GM12864 (cell line): ENCODE measurements at regions not wholly inside any gene's neighbourhood (a gene's known extent, or its start where the extent isn't known, plus 50 kb on each side); places are given as distances from the start of the nearest gene placed in this dataset.
"Not testable (repeated sequence)": the region's sequence is repeated elsewhere in the genome, so short reads cannot be mapped to it uniquely, and the experiment has no call there.

Experiments
- DNase-seq: peaks from one replicate; pipeline ENCODE4 v3.0.0-alpha.2; 2011; ENCODE audit warnings: low read depth
- H3K4me3 ChIP-seq: 2 replicates; pipeline ENCODE4 v1.5.1; 2011; ENCODE audit warnings: mild to moderate bottlenecking, low read depth, low read length, control low read depth
- TF ChIP-seq, protein P1 (sequence below): IDR thresholded peaks from 2 replicates; pipeline ENCODE4 v1.5.1; 2011; ENCODE audit warnings: low read depth, mild to moderate bottlenecking, moderate library complexity, low read length, control low read depth, inconsistent platforms; ENCODE audit errors: missing control alignments

GRCh38 chr12:19624491-19624890, 185.2 kb downstream of the AEBP2 start:
- no peak overlapping the region for H3K4me3 ChIP-seq
- DNase-seq, result no peak
- TF ChIP-seq, protein P1, sequence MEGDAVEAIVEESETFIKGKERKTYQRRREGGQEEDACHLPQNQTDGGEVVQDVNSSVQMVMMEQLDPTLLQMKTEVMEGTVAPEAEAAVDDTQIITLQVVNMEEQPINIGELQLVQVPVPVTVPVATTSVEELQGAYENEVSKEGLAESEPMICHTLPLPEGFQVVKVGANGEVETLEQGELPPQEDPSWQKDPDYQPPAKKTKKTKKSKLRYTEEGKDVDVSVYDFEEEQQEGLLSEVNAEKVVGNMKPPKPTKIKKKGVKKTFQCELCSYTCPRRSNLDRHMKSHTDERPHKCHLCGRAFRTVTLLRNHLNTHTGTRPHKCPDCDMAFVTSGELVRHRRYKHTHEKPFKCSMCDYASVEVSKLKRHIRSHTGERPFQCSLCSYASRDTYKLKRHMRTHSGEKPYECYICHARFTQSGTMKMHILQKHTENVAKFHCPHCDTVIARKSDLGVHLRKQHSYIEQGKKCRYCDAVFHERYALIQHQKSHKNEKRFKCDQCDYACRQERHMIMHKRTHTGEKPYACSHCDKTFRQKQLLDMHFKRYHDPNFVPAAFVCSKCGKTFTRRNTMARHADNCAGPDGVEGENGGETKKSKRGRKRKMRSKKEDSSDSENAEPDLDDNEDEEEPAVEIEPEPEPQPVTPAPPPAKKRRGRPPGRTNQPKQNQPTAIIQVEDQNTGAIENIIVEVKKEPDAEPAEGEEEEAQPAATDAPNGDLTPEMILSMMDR, result no peak

GRCh38 chr12:19625551-19625950, 186.3 kb downstream of the AEBP2 start:
- not testable (repeated sequence) for H3K4me3 ChIP-seq, DNase-seq

- no peak overlapping the region for H3K4me3 ChIP-seq
- TF ChIP-seq, protein P1, result no peak
- DNase-seq, result no peak
Measured at GRCh38 chr12:19627719-19628118, 188.4 kb downstream of the AEBP2 start.

DNA sequence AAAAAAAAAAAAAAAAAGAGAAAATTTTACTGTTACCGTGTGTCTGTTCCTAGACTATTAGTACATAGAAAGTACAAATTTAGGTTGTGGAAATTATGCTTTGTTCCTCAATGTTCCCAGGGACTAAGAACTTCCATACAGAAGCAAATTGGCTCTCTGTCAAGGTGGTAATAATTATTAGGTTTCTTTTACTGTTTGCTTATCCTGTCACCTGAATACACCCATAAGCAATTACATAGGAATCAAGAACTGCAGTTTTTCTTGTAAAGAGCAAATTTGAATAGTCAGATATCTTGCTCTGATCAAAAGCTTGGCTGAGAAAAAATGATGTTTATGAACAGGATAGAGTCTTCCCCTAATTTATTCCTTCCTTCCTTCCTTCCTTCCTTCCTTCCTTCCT, 191.2 kb downstream of the AEBP2 start:
- H3K4me3 ChIP-seq, result no peak overlapping the region
- TF ChIP-seq, protein P1, result no peak
- DNase-seq, result no peak

- DNase-seq, result no peak
- no peak overlapping the region for H3K4me3 ChIP-seq
Measured at GRCh38 chr12:19633194-19633593, 193.9 kb downstream of the AEBP2 start.

GRCh38 chr12:19633641-19634040, 194.3 kb downstream of the AEBP2 start:
- H3K4me3 ChIP-seq, result no peak overlapping the region
- TF ChIP-seq, protein P1, result no peak
- no peak for DNase-seq

More at GRCh38 chr12:19633194-19633593, 193.9 kb downstream of the AEBP2 start:
- TF ChIP-seq, protein P1, result no peak

DNA sequence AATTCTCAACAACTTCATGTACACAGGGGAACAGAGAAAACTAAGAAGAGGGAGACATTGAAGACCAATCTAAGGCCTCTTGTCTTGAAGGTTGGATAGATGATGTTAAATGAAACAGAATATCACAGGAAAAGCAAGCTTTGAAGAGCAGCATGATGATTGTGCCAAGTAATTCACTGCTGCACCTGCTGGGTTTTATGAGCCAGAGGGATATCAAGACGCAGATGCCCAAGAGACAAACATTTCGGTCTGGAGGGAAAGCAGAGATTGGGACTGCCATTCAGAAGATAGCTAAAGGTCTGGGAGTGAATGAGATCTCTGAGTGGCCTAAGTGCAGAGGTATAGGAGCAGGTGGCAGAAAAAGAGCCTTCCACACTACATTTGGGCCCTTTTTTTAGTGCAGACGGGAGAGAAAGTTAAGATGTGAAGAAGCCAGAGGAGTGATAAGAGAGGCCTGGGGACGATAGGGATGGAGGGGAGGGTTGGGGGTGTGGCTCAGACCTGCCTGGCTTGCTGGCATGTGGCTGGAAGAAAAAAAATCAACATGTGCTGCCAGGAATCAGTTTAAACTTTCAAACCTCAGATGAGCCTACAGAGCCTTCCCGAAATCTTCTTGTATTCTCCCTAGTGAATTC, 200.6 kb downstream of the AEBP2 start:
- H3K4me3 ChIP-seq, result no peak overlapping the region
- DNase-seq, result no peak
- TF ChIP-seq, protein P1, result no peak
